ENCODE measurements at regions not wholly inside any gene's neighbourhood (a gene's known extent, or its start where the extent isn't known, plus 50 kb on each side); places are given as distances from the start of the nearest gene placed in this dataset.

- TF ChIP-seq CBX8 (IDR thresholded peaks at IDR 0.05; ENCODE audit: borderline replicate concordance, low read depth, low read length) (no peak), CEBPB (IDR thresholded peaks at IDR 0.05; ENCODE audit: low read depth, low read length) (no peak), EP300 (IDR thresholded peaks at IDR 0.05; ENCODE audit: borderline replicate concordance in 1 of 2, low read depth in 2 of 2, low read length in 2 of 2) (no peak), POLR2A (IDR thresholded peaks at IDR 0.05; ENCODE audit: control extremely low read depth in 1 of 2, low read depth in 2 of 2, low read length in 2 of 2) (no peak)
Measured at GRCh38 chr21:25391777-25392176, 215.5 kb downstream of the MRPL39 start.
